ENCODE measurements at regions not wholly inside any gene's neighbourhood (a gene's known extent, or its start where the extent isn't known, plus 50 kb on each side); places are given as distances from the start of the nearest gene placed in this dataset.

GRCh38 chr1:116261227-116261626, 111.8 kb upstream of the ATP1A1 start:
- no peak for DNase-seq (ENCODE audit: low read depth in 4 of 4, low spot score in 3 of 4)

GRCh38 chr1:116262207-116262994, 110.6 kb upstream of the ATP1A1 start:
- no peak for DNase-seq (ENCODE audit: low read depth in 4 of 4, low spot score in 3 of 4)

- DNase-seq (ENCODE audit: low read depth in 4 of 4, low spot score in 3 of 4) = no peak
These were observed 110.1 kb upstream of the ATP1A1 start for GRCh38 chr1:116262995-116263385.

- no peak for DNase-seq (ENCODE audit: low read depth in 4 of 4, low spot score in 3 of 4)
These were observed 106.8 kb upstream of the ATP1A1 start for GRCh38 chr1:116265931-116266863.

GRCh38 chr1:116266864-116267212, 106.2 kb upstream of the ATP1A1 start:
- no peak for DNase-seq (ENCODE audit: low read depth in 4 of 4, low spot score in 3 of 4)

GRCh38 chr1:116268211-116268610, 104.8 kb upstream of the ATP1A1 start:
- DNase-seq (ENCODE audit: low read depth in 4 of 4, low spot score in 3 of 4) = no peak

- DNase-seq (ENCODE audit: low read depth in 4 of 4, low spot score in 3 of 4) = no peak
These were observed 102.6 kb upstream of the ATP1A1 start for GRCh38 chr1:116270316-116271057.

- no peak for DNase-seq (ENCODE audit: low read depth in 4 of 4, low spot score in 3 of 4)
These were observed 99.8 kb upstream of the ATP1A1 start for GRCh38 chr1:116273042-116273783.

- DNase-seq (ENCODE audit: low read depth in 4 of 4, low spot score in 3 of 4) = no peak
These were observed 96.5 kb upstream of the ATP1A1 start for GRCh38 chr1:116276532-116276931.

GRCh38 chr1:116277840-116278540, 95.1 kb upstream of the ATP1A1 start:
- no peak for DNase-seq (ENCODE audit: low read depth in 4 of 4, low spot score in 3 of 4)

- no peak for DNase-seq (ENCODE audit: low read depth in 4 of 4, low spot score in 3 of 4)
These were observed 94.5 kb upstream of the ATP1A1 start for GRCh38 chr1:116278541-116278866.

GRCh38 chr1:116279715-116280114, 93.3 kb upstream of the ATP1A1 start:
- DNase-seq (ENCODE audit: low read depth in 4 of 4, low spot score in 3 of 4) = no peak

GRCh38 chr1:116284819-116285390, 88.1 kb upstream of the ATP1A1 start:
- DNase-seq (ENCODE audit: low read depth in 4 of 4, low spot score in 3 of 4) = no peak

GRCh38 chr1:116286541-116286971, 86.5 kb upstream of the ATP1A1 start:
- no peak for DNase-seq (ENCODE audit: low read depth in 4 of 4, low spot score in 3 of 4)

GRCh38 chr1:116287341-116288200, 85.5 kb upstream of the ATP1A1 start:
- DNase-seq (ENCODE audit: low read depth in 4 of 4, low spot score in 3 of 4) = no peak

- no peak for DNase-seq (ENCODE audit: low read depth in 4 of 4, low spot score in 3 of 4)
These were observed 84.8 kb upstream of the ATP1A1 start for GRCh38 chr1:116288201-116288598.

- DNase-seq (ENCODE audit: low read depth in 4 of 4, low spot score in 3 of 4) = no peak
These were observed 83.9 kb upstream of the ATP1A1 start for GRCh38 chr1:116289193-116289592.

- DNase-seq (ENCODE audit: low read depth in 4 of 4, low spot score in 3 of 4) = no peak
These were observed 82.8 kb upstream of the ATP1A1 start for GRCh38 chr1:116290085-116290705.

Measured in right renal pelvis (tissue), 4 donors.